GM13976 (cell line): ENCODE measurements at regions not wholly inside any gene's neighbourhood (a gene's known extent, or its start where the extent isn't known, plus 50 kb on each side); places are given as distances from the start of the nearest gene placed in this dataset.

Experiments used
- DNase-seq: peaks from one replicate; pipeline ENCODE4 v3.0.0; 2012; ENCODE audit warnings: low spot score
- CTCF ChIP-seq: IDR thresholded peaks from 2 replicates; pipeline ENCODE4 v1.5.1; 2012; ENCODE audit warnings: borderline replicate concordance, mild to moderate bottlenecking; ENCODE audit not compliant: insufficient read depth; ENCODE audit errors: extremely low read depth, missing control alignments, control extremely low read depth
- in situ Hi-C: fragments of 300-500 bp; cut with MboI; formaldehyde crosslinking; loops from one replicate; pipeline ENCODE4 v1.12.0; 2022; ENCODE audit warnings: low sequenced_read_pairs, mixed read lengths, inconsistent platforms; ENCODE audit not compliant: unreplicated experiment

DNA sequence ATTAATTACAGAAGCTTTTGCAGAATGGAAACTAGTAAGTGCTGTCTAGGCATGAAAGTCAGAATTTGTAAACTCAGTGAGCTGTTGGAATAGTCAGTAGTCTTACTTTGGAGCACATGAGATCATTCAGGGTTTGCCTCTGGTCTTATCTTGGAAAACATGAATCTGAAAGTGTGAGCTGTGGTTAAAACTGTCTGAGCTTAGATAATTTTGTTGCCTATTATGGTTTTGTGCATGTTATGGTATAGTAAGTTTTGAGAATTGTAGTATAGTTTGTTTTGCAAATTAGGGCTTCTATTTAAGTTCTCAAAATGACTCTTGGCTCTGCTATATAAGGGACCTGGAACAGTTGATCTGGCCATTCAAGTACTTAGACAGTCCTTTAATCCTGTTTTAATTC, 53.7 kb upstream of the TRPC4 start:
- no peak for TF ChIP-seq CTCF
- in situ Hi-C loops = no loop called here
- no peak for DNase-seq

DNA sequence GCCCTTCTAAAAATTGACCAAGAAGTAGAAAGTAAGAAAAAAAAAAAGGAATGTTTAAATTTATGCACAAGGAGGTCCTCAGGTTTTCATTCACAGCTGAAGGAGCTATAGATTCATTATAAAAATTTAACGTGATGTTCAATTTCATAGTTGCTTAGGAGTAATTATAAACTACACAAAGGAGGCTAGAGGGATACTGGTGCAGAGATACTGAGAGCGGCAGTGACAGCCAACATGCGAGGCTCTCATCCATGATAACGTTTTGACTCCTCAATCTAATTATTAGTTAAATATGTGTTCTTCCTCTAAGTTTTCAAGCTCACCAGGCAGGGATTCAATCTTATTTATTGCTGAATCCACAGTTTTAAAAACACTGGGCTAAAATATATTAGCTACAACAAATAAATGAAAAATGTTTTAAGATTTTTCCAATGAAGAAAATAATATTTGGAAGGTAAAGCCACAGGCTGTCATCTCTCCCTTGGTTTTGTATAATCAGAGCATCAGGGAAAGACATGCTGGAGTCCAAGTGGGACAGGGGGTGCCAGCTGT, 49.8 kb upstream of the TRPC4 start:
- DNase-seq = no peak
- TF ChIP-seq CTCF = no peak
- in situ Hi-C loops = no loop called here
